GM10266 (cell line): ENCODE measurements at regions not wholly inside any gene's neighbourhood (a gene's known extent, or its start where the extent isn't known, plus 50 kb on each side); places are given as distances from the start of the nearest gene placed in this dataset.

ENCODE experiments used
- DNase-seq: peaks from one replicate; pipeline ENCODE4 v3.0.0; 2012; ENCODE audit errors: extremely low spot score
- CTCF ChIP-seq: IDR thresholded peaks from 2 replicates; pipeline ENCODE4 v1.5.1; 2012; ENCODE audit warnings: mild to moderate bottlenecking, low read depth; ENCODE audit not compliant: control insufficient read depth, insufficient read depth; ENCODE audit errors: missing control alignments

GRCh38 chr4:124389591-124389990 is 322.9 kb downstream of the ANKRD50 start:
- DNase-seq = no peak
- TF ChIP-seq CTCF = no peak

- no peak for TF ChIP-seq CTCF
Measured at GRCh38 chr4:124390861-124391260, 321.7 kb downstream of the ANKRD50 start.

GRCh38 chr4:124396333-124396732 is 316.2 kb downstream of the ANKRD50 start:
- TF ChIP-seq CTCF = no peak
- DNase-seq = no peak

More at GRCh38 chr4:124390861-124391260, 321.7 kb downstream of the ANKRD50 start:
- no peak for DNase-seq

- no peak for TF ChIP-seq CTCF
- DNase-seq = no peak
Measured at GRCh38 chr4:124401606-124402005, 310.9 kb downstream of the ANKRD50 start.

- DNase-seq = no peak
- no peak for TF ChIP-seq CTCF
Measured at GRCh38 chr4:124409044-124409443, 303.5 kb downstream of the ANKRD50 start.

- DNase-seq = no peak
- no peak for TF ChIP-seq CTCF
Measured at GRCh38 chr4:124414276-124415040, 298.1 kb downstream of the ANKRD50 start.

- no peak for DNase-seq
- TF ChIP-seq CTCF = no peak
Measured at GRCh38 chr4:124415146-124415545, 297.4 kb downstream of the ANKRD50 start.
